ENCODE measurements at regions not wholly inside any gene's neighbourhood (a gene's known extent, or its start where the extent isn't known, plus 50 kb on each side); places are given as distances from the start of the nearest gene placed in this dataset.

DNA sequence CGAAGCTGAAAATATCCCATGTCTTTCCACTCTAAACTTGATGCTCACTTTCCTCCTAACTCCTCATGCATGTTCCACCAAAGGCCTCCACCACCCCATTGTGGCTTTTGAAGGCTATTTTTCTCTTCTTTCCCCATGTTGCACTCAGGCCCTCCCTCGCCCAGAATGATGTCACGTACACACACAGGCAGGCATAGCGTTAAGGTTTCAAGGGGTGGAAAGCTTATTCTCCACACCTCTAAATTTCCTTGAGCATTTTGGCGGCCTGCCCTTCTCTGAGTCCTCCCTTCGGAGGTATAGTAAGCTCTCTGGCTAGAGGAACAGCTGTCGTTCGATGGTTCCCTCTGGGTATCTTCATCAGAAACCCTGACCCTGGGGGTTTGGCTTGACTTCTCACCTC, 673.5 kb downstream of the ACTL7B start:
- Histone ChIP-seq H3K27ac (ENCODE audit: low read length) (no peak overlapping the region), H3K9ac (ENCODE audit: low read length) (no peak overlapping the region), H4K20me1 (ENCODE audit: insufficient read depth, low read length) (no peaks in the 10 kb centered on the region), H3K4me3 (ENCODE audit: low read length) (no peak overlapping the region), H3K79me2 (ENCODE audit: low read length) (no peaks in the 10 kb centered on the region), H2AFZ (ENCODE audit: low read depth, low read length) (no peak overlapping the region), H3K4me1 (ENCODE audit: low read length) (peaks cover 16% of the 10 kb centered on the region), H3K9me3 (ENCODE audit: insufficient read depth, low read length) (no peaks in the 10 kb centered on the region), H3K4me2 (ENCODE audit: low read length) (no peak overlapping the region), H3K36me3 (replicated peaks; ENCODE audit: low read depth, low read length) (no peaks in the 10 kb centered on the region), H3K27me3 (ENCODE audit: low read depth, low read length) (no peaks in the 10 kb centered on the region)
- TF ChIP-seq EZH2phosphoT487 (IDR thresholded peaks at IDR 0.05; ENCODE audit: low read depth) = no peak
- TF ChIP-seq, protein P1, sequence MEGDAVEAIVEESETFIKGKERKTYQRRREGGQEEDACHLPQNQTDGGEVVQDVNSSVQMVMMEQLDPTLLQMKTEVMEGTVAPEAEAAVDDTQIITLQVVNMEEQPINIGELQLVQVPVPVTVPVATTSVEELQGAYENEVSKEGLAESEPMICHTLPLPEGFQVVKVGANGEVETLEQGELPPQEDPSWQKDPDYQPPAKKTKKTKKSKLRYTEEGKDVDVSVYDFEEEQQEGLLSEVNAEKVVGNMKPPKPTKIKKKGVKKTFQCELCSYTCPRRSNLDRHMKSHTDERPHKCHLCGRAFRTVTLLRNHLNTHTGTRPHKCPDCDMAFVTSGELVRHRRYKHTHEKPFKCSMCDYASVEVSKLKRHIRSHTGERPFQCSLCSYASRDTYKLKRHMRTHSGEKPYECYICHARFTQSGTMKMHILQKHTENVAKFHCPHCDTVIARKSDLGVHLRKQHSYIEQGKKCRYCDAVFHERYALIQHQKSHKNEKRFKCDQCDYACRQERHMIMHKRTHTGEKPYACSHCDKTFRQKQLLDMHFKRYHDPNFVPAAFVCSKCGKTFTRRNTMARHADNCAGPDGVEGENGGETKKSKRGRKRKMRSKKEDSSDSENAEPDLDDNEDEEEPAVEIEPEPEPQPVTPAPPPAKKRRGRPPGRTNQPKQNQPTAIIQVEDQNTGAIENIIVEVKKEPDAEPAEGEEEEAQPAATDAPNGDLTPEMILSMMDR (IDR thresholded peaks at IDR 0.05; ENCODE audit: low read depth, low read length) = no peak

DNA sequence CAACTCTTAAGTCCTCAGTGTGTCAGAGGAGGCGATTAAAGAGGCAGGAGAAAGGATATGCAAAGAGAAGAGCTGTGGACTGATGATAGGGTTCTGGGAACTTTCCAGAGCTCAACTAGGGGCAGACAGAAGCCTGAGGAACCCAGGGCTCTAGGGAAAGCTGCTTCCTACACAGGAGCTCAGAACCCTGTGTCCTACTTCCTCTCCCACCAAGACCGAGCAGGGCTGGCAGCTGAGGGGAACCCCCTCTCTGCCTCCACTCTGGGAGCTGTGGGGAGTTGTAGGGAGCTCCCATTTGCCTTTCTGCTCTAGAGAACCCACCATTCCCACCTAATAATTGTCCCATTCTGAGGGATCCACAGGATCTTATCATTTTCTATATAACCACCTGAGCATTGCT, 674.3 kb downstream of the ACTL7B start:
- Histone ChIP-seq H3K36me3 (replicated peaks; ENCODE audit: low read depth, low read length) (no peaks in the 10 kb centered on the region), H3K27ac (ENCODE audit: low read length) (no peak overlapping the region), H3K9me3 (ENCODE audit: insufficient read depth, low read length) (no peaks in the 10 kb centered on the region), H3K27me3 (ENCODE audit: low read depth, low read length) (no peaks in the 10 kb centered on the region), H3K4me1 (ENCODE audit: low read length) (peaks cover 16% of the 10 kb centered on the region), H3K9ac (ENCODE audit: low read length) (no peak overlapping the region), H3K79me2 (ENCODE audit: low read length) (no peaks in the 10 kb centered on the region), H3K4me2 (ENCODE audit: low read length) (no peak overlapping the region), H2AFZ (ENCODE audit: low read depth, low read length) (no peak overlapping the region), H4K20me1 (ENCODE audit: insufficient read depth, low read length) (no peaks in the 10 kb centered on the region), H3K4me3 (ENCODE audit: low read length) (no peak overlapping the region)
- TF ChIP-seq EZH2phosphoT487 (IDR thresholded peaks at IDR 0.05; ENCODE audit: low read depth) = no peak
- TF ChIP-seq, protein P1 (IDR thresholded peaks at IDR 0.05; ENCODE audit: low read depth, low read length) = no peak

DNA sequence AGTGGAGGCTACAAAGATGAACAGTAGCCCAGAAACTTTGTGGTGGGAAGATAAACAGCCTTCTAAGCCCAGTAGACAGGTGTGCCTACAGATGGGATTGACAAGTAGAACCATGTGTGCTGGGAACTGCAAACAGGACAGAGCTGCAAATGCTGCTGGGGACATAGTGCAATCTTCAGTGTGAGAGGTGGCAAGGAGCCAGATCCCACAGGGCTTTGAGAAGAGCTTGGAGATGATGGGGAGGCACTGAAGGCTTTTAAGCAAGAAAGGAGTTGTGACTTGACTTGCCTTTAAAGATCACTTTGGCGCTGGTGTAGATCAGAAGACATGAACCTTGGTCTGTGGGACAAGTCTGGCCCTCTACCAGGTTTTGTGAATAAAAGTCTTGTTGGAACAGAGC, 675.2 kb downstream of the ACTL7B start:
- Histone ChIP-seq H3K4me2 (ENCODE audit: low read length) (no peak overlapping the region), H3K9ac (ENCODE audit: low read length) (no peak overlapping the region), H3K4me3 (ENCODE audit: low read length) (no peak overlapping the region), H2AFZ (ENCODE audit: low read depth, low read length) (no peak overlapping the region), H3K9me3 (ENCODE audit: insufficient read depth, low read length) (no peaks in the 10 kb centered on the region), H3K36me3 (replicated peaks; ENCODE audit: low read depth, low read length) (no peaks in the 10 kb centered on the region), H3K27me3 (ENCODE audit: low read depth, low read length) (no peaks in the 10 kb centered on the region), H3K4me1 (ENCODE audit: low read length) (peaks cover 16% of the 10 kb centered on the region), H3K79me2 (ENCODE audit: low read length) (no peaks in the 10 kb centered on the region), H4K20me1 (ENCODE audit: insufficient read depth, low read length) (no peaks in the 10 kb centered on the region), H3K27ac (ENCODE audit: low read length) (no peak overlapping the region)
- TF ChIP-seq, protein P1 (IDR thresholded peaks at IDR 0.05; ENCODE audit: low read depth, low read length) = no peak
- TF ChIP-seq EZH2phosphoT487 (IDR thresholded peaks at IDR 0.05; ENCODE audit: low read depth) = no peak

DNA sequence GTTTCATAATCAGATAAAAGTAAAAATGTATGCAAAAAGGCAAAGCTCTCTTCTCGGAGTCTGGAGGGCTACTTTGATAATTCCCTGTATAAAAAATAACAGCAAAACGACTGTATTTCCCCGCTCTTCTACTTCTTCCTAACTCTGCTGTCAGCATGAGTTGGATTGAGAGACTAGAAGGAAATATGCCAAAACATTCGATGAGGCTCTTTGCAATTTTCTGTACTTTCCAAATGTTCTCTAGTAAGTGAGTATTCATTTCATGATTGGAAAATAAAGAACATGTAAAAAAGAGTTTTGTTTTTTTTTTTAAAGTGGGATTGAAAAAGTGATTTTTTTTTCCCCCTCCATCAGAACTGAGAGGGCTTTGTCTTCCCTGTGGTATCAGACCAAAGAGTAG, 677.5 kb downstream of the ACTL7B start:
- Histone ChIP-seq H3K27me3 (ENCODE audit: low read depth, low read length) (no peaks in the 10 kb centered on the region), H4K20me1 (ENCODE audit: insufficient read depth, low read length) (no peaks in the 10 kb centered on the region), H3K4me1 (ENCODE audit: low read length) (peaks cover 10% of the 10 kb centered on the region), H3K4me3 (ENCODE audit: low read length) (no peak overlapping the region), H3K36me3 (replicated peaks; ENCODE audit: low read depth, low read length) (no peaks in the 10 kb centered on the region), H3K27ac (ENCODE audit: low read length) (no peak overlapping the region), H3K9me3 (ENCODE audit: insufficient read depth, low read length) (no peaks in the 10 kb centered on the region), H3K9ac (ENCODE audit: low read length) (no peak overlapping the region), H3K4me2 (ENCODE audit: low read length) (no peak overlapping the region), H3K79me2 (ENCODE audit: low read length) (no peaks in the 10 kb centered on the region), H2AFZ (ENCODE audit: low read depth, low read length) (no peak overlapping the region)
- TF ChIP-seq, protein P1 (IDR thresholded peaks at IDR 0.05; ENCODE audit: low read depth, low read length) = no peak
- no peak for TF ChIP-seq EZH2phosphoT487 (IDR thresholded peaks at IDR 0.05; ENCODE audit: low read depth)
